Esophagus squamous epithelium (tissue), 4 donors: ENCODE measurements at regions not wholly inside any gene's neighbourhood (a gene's known extent, or its start where the extent isn't known, plus 50 kb on each side); places are given as distances from the start of the nearest gene placed in this dataset.

Experiments used
- POLR2A ChIP-seq, 4 donors: fragments of 450-650 bp; IDR thresholded peaks; one replicate each; pipeline ENCODE4 v1.6.1; 2017; ENCODE audit warnings: antibody characterized with exemption in 4 of 4, mild to moderate bottlenecking in 4 of 4, moderate library complexity in 3 of 4
- TF ChIP-seq, protein P1 (sequence below), 6 experiments: fragments of 450-650 bp in 4 of 6; fragments of 200-600 bp in 2 of 6; sonication (generic) in 2 of 6; IDR thresholded peaks; one replicate each; pipeline ENCODE4 v1.5.1; 2016 to 2019; ENCODE audit warnings: antibody characterized with exemption in 6 of 6, mild to moderate bottlenecking in 4 of 6, moderate library complexity in 4 of 6

DNA sequence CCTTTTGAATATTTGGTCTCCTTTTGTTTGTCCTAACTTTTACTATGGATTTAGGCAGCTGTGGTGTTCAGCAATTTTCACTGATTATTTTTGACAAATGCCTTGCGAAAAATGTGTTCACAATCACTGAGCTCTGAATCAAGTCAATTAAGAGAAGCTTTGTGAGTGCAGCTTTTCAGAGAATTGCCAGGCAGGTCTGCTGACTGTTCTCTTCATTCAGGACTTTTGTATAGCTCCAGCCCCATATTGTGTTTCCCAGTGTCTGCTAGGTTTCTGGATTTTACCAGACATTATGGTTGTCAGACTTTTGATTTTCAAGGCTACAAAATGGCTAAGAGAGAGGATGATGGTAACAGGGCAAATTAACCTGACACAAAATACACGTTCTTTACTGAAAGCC is 1055.9 kb downstream of the CDH18 start:
- TF ChIP-seq POLR2A (IDR thresholded peaks at IDR 0.05), result no peak
- TF ChIP-seq, protein P1, sequence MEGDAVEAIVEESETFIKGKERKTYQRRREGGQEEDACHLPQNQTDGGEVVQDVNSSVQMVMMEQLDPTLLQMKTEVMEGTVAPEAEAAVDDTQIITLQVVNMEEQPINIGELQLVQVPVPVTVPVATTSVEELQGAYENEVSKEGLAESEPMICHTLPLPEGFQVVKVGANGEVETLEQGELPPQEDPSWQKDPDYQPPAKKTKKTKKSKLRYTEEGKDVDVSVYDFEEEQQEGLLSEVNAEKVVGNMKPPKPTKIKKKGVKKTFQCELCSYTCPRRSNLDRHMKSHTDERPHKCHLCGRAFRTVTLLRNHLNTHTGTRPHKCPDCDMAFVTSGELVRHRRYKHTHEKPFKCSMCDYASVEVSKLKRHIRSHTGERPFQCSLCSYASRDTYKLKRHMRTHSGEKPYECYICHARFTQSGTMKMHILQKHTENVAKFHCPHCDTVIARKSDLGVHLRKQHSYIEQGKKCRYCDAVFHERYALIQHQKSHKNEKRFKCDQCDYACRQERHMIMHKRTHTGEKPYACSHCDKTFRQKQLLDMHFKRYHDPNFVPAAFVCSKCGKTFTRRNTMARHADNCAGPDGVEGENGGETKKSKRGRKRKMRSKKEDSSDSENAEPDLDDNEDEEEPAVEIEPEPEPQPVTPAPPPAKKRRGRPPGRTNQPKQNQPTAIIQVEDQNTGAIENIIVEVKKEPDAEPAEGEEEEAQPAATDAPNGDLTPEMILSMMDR (IDR thresholded peaks at IDR 0.05), result no peak
